Activated CD4-positive, alpha-beta T cell treated with anti-CD3 and anti-CD28 coated beads for 24 hours (primary cell): ENCODE measurements at regions not wholly inside any gene's neighbourhood (a gene's known extent, or its start where the extent isn't known, plus 50 kb on each side); places are given as distances from the start of the nearest gene placed in this dataset.
"Not testable (repeated sequence)": the region's sequence is repeated elsewhere in the genome, so short reads cannot be mapped to it uniquely, and the experiment has no call there.

Experiments used
- DNase-seq, 2 donors: peaks; one replicate each; pipeline ENCODE4 v3.0.0-alpha.2; 2020; ENCODE audit warnings: low read depth in 2 of 2

DNA sequence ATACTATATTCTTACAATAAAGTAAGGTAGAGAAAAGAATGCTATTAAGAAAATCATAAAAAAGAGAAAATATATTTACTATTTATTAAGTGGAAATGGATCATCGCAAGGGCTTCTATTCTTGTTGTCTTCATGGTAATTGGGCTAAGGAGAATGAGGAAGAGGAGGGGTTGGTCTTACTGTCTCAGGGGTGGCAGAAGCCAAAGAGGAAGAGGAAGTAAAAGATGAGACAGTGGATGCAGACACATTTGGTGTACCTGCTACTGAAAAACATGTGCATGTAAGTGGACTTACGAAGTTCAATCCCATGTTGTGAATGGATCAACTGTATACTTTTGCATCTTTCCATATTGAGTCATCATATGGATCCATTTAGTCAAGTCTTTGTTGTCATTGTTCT lies 1502.1 kb upstream of the ADGRL3 start:
- DNase-seq, result no peak

- DNase-seq, result no peak
These were observed 1499.5 kb upstream of the ADGRL3 start for GRCh38 chr4:59700651-59701050.

- no peak for DNase-seq
These were observed 1495.5 kb upstream of the ADGRL3 start for GRCh38 chr4:59704616-59705015.

GRCh38 chr4:59712470-59712869 lies 1487.7 kb upstream of the ADGRL3 start:
- no peak for DNase-seq

- not testable (repeated sequence) for DNase-seq
These were observed 1475.8 kb upstream of the ADGRL3 start for GRCh38 chr4:59724286-59724685.

GRCh38 chr4:59727745-59728144 lies 1472.4 kb upstream of the ADGRL3 start:
- no peak for DNase-seq

DNA sequence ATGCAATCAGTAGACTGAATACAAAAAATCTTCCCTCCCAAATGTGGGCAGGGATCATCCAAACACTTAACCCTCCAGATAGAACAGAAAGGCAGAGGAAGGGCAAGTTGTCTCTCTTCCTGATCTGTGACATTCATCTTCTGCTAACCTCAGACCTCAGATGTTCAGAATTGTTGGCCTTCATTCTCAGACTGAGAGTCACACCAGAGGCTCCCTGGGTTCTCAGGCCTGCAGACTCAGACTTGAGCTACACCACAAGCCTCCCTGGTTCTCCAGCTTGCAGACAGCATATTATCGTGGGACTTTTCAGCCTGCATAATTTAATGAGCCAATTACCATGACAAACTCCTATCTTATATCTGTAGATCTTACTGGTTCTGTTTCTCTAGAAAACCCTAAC lies 1471.6 kb upstream of the ADGRL3 start:
- no peak for DNase-seq

DNA sequence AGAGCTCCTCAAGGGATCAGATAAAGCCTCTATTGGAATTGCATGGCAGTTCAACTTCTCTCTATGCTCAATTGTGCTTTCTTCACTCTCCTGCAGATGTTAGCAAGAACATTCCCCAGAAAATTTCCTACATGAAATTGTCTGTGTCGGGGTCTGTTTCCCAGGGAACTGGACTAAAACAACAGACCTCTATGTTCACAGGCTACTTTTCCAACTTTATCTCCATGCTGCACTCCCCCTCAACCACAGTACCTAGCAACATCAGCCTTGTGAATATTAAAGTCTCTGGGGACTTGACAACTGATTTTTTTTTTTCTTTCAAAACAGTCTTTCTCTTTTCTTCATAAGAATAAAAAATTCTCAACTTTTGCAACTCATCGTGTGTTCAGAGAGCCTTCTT lies 1470.8 kb upstream of the ADGRL3 start:
- no peak for DNase-seq

- no peak for DNase-seq
These were observed 1451.7 kb upstream of the ADGRL3 start for GRCh38 chr4:59748433-59748832.

- DNase-seq, result no peak
These were observed 1440.9 kb upstream of the ADGRL3 start for GRCh38 chr4:59759082-59759825.

DNA sequence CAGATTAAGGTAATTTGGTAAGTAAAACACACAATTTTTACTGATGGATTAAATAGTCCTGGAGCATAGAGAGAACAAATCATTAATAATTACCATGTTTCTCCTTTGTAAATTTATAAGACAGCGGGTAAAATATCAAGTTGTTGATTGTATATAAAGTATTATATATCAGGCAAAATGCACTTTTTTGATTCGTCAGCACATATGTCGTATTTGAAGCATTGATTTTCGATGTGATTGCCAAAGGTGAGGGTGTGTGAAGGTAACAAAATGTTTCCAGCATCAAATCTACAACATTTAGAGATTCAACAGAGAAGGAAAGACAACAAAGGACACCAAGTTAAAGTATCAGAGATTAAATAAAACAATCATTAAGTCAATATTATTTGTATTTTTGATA lies 1437.8 kb upstream of the ADGRL3 start:
- no peak for DNase-seq

- DNase-seq, result no peak
These were observed 1429.4 kb upstream of the ADGRL3 start for GRCh38 chr4:59770601-59771264.

DNA sequence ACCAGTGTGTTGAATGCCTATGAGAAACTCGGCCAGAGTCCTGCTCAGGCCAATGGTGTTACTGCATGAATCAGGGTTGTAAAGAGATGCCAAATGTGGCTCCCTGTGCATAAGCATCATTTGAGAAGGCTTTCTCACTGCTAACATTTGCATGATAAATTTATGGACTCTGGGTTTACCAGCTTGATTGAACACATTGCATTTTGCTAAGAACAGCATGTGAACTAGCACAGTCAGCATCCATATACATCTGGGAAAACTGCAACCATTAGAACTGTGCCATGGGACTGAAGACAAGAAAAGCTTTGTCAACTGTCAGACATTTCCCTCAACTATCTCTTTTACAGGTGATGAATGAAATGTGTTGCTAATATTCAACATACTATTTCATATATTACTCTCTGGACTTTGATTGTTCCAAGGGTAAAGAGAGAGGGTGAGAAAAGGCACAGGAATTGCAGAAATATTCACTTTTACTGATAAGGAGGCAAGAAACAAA lies 1427.4 kb upstream of the ADGRL3 start:
- no peak for DNase-seq

- DNase-seq, result not testable (repeated sequence)
These were observed 1419.9 kb upstream of the ADGRL3 start for GRCh38 chr4:59780271-59780670.

DNA sequence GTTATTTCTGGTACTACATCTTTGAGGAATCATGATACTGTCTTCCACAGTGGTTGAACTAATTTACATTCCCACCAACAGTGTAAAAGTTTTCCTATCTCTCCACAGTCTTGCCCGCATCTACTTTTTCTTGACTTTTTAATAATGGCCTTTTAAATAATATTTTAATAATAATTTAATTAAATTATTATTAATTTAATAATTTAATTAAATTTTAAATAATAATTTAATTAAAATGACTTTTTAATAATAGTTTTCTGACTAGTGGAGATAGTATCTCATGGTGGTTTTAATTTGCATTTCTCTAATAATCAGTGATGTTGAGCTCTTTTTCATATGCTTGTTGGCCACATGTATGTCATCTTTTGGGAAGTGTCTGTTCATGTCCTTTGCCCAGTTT lies 1395.0 kb upstream of the ADGRL3 start:
- DNase-seq, result no peak

DNA sequence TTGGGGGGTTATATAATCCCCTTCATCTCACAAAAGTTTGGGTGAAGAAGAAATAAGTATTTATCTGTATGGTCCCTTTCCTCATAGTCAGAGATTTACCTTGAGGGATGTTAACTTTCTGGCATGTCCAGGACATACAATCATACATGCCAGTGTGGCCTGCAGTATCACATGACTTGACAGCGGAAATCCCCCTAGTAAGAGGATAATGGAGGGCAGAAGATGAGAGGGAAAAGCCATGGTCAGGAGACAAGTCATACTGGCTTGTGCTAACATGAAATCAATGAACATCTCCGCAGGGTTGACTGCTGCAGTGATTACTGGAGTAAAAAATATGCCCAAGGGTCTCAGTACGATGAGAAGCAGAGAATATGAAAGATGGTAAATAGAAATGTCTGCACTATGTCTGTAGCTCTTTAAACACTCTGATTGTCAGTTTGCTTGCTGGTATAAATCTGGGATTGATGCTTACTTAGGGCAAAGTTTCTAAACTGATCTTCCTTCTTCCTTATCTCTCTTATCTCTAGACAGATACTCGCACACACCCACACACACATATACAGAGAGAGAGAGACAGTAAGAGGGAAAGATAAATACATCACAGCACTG lies 1385.6 kb upstream of the ADGRL3 start:
- DNase-seq, result no peak

- no peak for DNase-seq
These were observed 1381.5 kb upstream of the ADGRL3 start for GRCh38 chr4:59818656-59819055.

- no peak for DNase-seq
These were observed 1376.8 kb upstream of the ADGRL3 start for GRCh38 chr4:59823311-59823710.

DNA sequence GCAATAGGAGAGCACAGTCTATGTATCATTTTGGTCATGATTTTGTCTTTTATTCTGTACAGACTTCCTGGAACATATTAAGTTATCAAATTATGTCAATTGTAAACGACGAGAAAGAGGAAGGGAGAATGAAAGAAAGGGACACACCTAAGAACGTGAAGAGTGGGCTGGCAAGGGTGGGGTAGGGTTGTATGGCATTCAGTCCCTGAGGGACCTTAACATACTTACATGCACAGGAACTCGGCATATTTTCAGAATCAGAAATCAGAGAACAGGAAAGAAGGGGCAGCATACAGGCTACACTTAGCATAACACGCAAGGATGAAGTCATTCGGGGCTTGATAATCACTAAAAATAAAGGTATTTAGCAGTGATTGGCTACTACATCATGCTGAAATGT lies 1375.0 kb upstream of the ADGRL3 start:
- no peak for DNase-seq

DNA sequence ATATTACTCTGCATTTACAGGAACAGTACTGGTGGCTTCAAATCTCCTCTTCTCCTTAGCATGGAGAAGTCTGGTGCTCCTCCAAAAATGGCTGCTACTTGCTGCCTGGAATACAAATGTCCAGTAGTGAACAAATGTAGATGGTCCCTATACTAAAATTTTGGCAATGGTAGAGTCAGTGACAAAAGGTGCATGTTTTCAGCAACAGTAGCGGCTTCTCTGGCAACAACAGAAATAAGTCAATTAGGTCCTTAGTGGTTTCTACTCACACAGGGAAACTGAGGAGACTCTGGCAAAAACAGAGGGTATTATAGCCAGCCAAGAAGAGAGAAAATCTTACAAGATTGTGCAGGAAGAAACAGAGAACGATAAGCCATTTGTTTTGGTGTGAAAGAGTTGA lies 1368.4 kb upstream of the ADGRL3 start:
- DNase-seq, result no peak

GRCh38 chr4:59834943-59835342 lies 1365.2 kb upstream of the ADGRL3 start:
- no peak for DNase-seq

GRCh38 chr4:59837751-59838150 lies 1362.4 kb upstream of the ADGRL3 start:
- DNase-seq, result no peak

DNA sequence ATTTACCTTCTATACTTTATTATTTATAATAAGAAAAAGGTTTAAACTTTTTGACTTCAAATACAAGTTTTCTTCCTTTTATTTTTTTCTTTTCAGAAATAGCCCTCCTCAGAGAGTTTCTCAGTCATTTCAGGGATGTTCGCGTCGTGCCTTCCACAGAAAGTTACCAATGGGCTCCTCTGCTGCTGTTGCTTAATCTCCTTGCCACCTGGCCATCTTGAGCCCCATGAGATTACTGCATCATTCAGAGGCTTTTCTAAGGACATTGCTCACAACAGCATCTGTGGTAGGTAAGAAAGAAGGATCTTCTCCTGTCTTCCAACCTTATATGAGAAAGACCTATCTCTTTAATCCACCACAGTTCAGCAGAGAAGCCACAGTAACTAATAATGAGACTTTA lies 1361.9 kb upstream of the ADGRL3 start:
- no peak for DNase-seq
